HG02759 (cell line): ENCODE measurements at regions not wholly inside any gene's neighbourhood (a gene's known extent, or its start where the extent isn't known, plus 50 kb on each side); places are given as distances from the start of the nearest gene placed in this dataset.

Source experiments
- ATAC-seq: cut with Tn5 transposase; IDR thresholded peaks from one replicate; pipeline ENCODE4 v1.9.1; 2021; ENCODE audit warnings: mild to moderate bottlenecking, moderate library complexity; ENCODE audit not compliant: unreplicated experiment

GRCh38 chr13:104466016-104466415 is 1399.8 kb upstream of the SLC10A2 start:
- no peak for ATAC-seq

DNA sequence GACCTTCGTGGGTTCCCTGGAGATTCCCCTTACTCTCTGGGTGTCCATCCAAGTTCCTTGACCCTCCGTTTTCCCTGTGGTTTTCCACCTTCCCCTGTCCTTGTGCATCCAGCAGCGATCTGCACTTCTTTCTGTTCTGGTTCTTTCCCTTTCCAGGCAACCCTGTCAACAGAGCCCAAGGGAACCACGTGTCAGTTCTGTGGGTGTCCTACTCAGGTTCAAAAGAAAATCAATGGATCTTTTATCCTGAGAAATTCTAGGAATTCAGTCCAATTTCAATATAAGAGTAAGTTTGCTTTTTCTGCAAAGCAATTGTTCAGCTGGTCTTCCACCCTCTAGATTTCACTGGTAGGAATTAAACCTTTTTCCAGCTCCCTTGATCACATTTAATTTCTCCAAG is 1394.8 kb upstream of the SLC10A2 start:
- no peak for ATAC-seq

- no peak for ATAC-seq
Measured at GRCh38 chr13:104460554-104460953, 1394.3 kb upstream of the SLC10A2 start.

DNA sequence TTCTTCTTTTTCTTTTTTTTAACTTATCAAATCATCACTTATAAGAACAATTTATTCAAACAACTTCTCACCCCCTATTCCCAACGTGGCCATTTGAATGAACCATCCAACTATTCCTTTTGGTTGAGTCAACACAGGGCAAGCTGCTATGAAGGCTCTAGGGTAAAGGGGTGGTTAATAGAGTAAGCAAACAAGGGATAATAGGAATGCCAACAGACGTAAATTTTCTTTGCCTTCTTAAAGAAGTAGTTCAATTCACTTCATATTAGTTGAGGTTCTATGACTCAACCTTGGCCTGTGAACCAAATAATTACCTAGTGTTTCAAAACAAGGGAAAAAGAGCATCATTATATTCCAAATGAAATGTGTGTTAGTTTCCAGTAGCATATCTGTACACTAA is 1383.8 kb upstream of the SLC10A2 start:
- no peak for ATAC-seq

- ATAC-seq, result no peak
Measured at GRCh38 chr13:104447348-104447747, 1381.1 kb upstream of the SLC10A2 start.

GRCh38 chr13:104442536-104442935 is 1376.3 kb upstream of the SLC10A2 start:
- ATAC-seq, result no peak

- ATAC-seq, result no peak
Measured at GRCh38 chr13:104436555-104436954, 1370.3 kb upstream of the SLC10A2 start.

DNA sequence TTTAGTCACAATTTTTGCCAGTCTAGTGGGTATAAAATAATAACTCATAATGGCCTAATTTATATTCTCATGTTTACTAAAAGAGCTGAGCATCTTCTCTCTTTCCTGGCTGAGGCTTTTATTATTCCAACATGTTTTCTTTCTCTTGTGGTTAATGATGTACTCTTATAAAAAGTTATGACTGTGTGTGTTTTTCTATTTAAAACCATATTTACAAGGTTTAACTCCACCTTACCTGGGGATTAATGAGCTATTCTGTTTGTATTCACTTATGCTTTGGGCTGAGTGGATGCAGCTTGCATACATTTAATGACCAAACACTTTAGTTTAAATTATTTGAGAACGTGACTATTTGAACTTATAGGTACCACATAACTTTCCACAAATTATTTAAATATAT is 1365.7 kb upstream of the SLC10A2 start:
- no peak for ATAC-seq

GRCh38 chr13:104426435-104426834 is 1360.2 kb upstream of the SLC10A2 start:
- ATAC-seq, result no peak

- no peak for ATAC-seq
Measured at GRCh38 chr13:104422668-104423067, 1356.5 kb upstream of the SLC10A2 start.

DNA sequence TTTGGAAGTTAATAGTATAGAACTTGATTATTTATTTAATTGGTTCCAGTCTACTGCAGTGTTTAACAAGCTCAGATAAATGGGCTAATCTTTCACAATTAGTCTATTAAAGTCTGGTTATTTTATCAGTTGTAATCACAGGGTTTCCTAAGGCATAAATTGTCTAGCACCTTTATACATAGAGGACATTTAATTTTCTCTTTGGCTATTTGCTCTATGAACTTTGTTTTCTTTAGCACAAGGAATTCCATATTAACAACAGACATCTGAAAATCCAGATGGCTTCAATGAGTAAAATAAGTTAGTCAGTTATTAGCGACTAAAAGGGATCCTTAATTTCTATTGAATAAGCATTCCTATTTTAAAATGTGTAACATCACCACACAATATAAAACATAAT is 1350.8 kb upstream of the SLC10A2 start:
- ATAC-seq, result no peak

DNA sequence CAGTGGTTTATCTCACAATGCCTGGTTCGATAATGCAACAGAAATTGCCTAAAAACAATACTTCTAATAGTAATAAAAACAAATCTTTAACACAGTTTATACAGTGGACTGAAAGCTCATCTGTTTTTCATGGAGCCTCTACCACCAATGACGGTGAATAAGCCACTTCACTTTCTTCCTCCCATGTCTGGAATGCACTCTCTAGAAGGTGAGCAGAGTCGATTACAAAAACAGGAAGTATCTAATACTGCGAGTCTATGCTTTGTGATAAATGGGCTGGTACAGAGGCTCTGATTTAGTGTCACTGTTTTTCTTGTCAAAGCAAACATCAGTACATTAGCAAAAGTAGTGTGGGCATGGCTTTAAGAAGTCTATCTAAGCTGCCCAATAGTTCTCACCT is 1348.6 kb upstream of the SLC10A2 start:
- ATAC-seq, result no peak

DNA sequence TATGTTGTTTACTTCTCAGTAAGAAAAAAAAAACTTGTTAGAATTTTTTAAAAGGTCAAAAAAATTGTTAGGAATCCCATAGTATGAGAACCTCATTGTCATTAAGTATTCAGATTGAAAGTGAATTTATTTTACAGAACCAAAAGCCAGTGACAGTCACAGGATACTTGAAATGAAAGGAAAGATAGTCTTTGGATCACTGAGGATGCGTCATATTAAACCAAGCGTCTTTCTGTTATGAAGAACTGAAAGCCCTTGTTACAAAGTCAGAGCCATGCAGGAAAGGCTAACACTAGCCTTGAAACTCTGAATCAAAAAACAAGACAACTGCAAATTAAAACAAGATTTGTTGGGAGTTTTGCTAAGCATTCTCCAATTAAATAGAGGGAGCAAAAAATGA is 1348.0 kb upstream of the SLC10A2 start:
- no peak for ATAC-seq

DNA sequence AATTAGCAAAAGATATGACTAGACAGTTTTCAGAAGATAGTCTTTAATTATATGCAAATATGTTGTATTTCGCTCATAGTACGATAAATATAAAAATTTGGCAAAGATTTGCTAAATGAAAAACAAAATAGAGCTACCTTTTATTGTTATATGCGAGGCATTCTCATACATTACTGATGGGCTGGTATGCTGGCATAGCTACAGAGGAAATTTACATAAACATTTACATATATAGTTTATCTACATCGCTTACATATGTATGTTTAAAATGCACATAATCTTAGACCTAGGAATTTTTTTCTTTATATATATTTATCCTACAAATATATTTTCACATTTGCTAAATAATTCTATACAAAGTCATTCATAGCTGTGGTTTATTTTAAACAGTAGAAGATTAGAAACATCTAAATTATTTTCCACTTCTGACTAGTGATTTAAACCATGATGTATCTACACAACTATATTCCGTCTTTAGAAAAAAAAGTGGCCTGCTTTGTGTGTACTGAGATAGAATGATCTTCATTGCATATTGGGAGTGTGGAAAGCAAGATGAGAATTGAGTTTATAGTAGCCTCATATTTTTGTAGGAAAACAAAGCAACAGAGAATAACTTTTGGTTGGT is 1345.0 kb upstream of the SLC10A2 start:
- ATAC-seq, result no peak

DNA sequence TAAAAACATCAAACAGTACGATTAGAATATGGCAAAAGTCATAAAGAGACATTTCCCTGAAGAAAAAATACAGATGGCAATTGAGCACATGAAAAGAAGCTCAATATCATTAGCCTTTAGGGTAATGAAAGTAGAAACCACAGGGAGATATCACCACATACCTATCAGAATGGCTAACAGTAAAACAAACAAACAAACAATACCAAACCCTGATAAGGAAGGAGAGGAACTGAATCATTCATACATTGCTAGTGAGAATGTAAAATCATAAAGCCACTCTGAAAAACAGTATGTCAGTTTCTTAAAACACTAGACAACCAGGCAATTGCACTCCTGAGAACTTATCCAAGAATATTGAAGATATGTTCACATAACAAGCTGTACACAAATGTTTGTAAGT is 1342.5 kb upstream of the SLC10A2 start:
- ATAC-seq, result no peak

GRCh38 chr13:104404325-104404724 is 1338.1 kb upstream of the SLC10A2 start:
- ATAC-seq, result no peak

- ATAC-seq, result no peak
Measured at GRCh38 chr13:104389691-104390090, 1323.5 kb upstream of the SLC10A2 start.

DNA sequence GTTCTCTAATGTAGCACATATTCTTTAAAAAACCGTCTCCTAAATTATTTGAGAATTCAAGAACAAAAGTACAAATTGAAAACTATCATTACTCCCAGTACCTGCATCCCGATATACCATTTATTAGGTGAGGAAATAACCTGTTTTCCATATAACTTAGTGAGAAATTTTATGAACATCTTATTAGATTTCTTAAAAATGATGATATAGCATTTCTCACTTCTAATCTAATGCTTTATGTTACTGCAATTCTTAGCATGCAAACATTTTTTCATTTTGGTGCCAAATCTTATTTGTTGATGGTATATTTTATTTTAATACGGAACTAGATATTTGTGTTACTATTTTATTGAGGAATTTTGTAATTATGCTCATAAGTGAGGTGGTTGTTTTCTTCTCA is 1321.3 kb upstream of the SLC10A2 start:
- no peak for ATAC-seq

DNA sequence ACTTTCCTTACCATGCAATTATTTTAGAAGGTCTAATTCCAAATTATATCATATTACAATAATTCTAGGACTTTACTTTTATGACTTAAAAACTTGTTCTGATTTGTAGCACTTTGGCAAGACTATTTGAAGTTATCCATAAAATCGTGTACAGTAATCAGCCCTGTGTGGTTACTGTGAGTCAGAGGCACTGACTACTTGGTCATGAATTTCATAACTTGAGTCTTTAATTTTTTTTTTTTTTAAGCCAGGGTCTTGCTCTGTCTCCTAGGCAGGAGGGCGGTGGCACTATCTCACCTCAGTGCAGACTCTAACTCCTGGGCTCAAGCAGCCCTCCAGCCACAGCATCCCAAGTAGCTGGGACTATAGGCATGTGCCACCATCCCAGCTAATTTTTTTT is 1319.2 kb upstream of the SLC10A2 start:
- no peak for ATAC-seq

DNA sequence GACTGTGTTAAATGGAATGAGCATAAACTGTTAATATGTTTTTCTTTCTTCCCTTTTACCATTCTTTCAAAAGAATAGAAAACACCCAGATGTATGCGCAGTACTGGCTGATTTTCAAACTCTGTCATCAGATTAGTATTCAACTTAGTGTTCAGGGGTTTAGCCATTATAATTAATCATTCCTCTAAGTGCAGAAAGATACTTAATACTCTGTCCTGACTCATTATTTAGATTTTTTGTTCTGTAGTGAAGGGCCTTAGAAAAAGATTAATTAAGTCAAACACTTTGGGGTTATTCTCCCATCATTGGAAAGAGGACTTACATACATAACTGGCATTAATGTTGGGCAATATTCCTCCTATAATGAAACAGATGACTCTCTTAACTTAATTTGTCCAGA is 1316.7 kb upstream of the SLC10A2 start:
- ATAC-seq, result no peak

GRCh38 chr13:104376588-104376987 is 1310.4 kb upstream of the SLC10A2 start:
- ATAC-seq, result no peak

GRCh38 chr13:104375614-104376013 is 1309.4 kb upstream of the SLC10A2 start:
- no peak for ATAC-seq

- no peak for ATAC-seq
Measured at GRCh38 chr13:104372095-104372655, 1306.0 kb upstream of the SLC10A2 start.
